MG63 (cell line): ENCODE measurements at regions not wholly inside any gene's neighbourhood (a gene's known extent, or its start where the extent isn't known, plus 50 kb on each side); places are given as distances from the start of the nearest gene placed in this dataset.

Experiments used
- DNase-seq: peaks from one replicate; pipeline ENCODE4 v3.0.0-alpha.2; 2020
- H3K27me3 ChIP-seq: fragments of 250-450 bp; sonication (Bioruptor Pico); 2 replicates; pipeline ENCODE4 v1.5.1; 2020; ENCODE audit warnings: mild to moderate bottlenecking, moderate library complexity
- H3K36me3 ChIP-seq: fragments of 250-450 bp; sonication (Bioruptor Pico); 2 replicates; pipeline ENCODE4 v1.5.1; 2020; ENCODE audit warnings: mild to moderate bottlenecking, moderate library complexity
- H3K4me3 ChIP-seq: fragments of 250-450 bp; sonication (Bioruptor Pico); 2 replicates; pipeline ENCODE4 v1.5.1; 2020; ENCODE audit warnings: mild to moderate bottlenecking, moderate library complexity
- H3K9me3 ChIP-seq: fragments of 250-450 bp; sonication (Bioruptor Pico); 2 replicates; pipeline ENCODE4 v1.5.1; 2020; ENCODE audit warnings: mild to moderate bottlenecking, moderate library complexity

DNA sequence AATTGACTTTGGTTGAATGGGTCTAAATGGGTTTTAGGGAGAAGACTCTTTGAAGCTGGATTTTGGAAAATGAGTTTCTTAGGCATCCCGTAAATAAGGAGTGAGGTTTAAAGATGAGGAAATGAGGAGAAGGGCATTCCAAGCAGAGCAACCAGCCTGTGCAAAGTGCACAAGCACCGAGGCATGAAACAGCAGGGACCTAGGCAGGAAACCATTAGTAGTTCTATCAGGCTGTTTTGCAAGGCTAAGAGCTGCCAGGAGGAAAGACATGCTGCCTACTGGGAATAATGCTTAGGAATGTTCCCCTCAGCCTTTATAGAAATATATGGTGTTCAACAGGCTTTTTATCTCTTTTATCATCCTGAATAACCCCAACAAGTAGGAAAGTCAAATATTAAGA, 153.1 kb upstream of the FGGY start:
- Histone ChIP-seq H3K27me3 (no peaks in the 10 kb centered on the region), H3K36me3 (no peaks in the 10 kb centered on the region), H3K9me3 (no peaks in the 10 kb centered on the region), H3K4me3 (no peak overlapping the region)
- peak; percentile 38 for DNase-seq

DNA sequence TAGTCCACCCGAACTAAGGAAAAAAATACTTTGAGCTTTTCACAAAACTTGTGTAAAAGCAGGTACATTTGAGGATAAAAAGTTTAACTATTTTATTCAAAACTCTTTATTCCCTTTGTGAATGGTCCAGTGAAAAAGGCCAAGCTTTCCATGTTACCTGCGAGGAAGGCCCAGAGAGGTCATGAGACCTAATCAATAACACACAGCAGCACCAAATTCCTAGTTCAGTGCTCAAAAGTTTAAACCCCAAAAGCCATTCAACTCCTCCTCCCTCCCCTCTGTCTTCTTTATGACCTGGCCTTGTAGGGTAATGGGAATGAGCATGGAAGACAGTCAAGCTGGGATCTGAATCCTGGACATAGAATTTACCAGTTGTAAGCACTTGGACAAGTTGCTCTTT, 151.9 kb upstream of the FGGY start:
- no peaks in the 10 kb centered on the region for H3K9me3 ChIP-seq

DNA sequence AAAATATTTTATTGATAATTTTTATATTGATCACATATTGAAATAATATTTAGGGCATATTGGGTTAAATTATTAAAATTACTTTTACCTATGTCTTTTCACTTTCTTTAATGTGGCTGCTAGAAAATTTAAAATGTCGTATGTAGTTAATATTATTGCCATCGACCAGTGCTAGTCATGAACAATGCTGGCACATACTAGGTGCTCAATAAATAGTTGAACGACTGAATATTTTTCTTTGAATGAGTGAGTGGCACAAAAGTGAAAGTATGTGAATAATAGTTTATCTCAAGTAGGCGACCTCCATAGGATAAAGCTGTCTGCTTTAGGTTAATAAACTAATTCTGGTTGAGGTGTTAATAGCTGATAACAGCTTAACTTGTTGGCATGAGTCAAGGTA, 150.8 kb upstream of the FGGY start:
- Histone ChIP-seq H3K27me3 (no peaks in the 10 kb centered on the region), H3K4me3 (peak overlapping the region; percentile 46), H3K9me3 (no peaks in the 10 kb centered on the region), H3K36me3 (no peaks in the 10 kb centered on the region)
- no peak for DNase-seq

More for the DNA sequence above, 151.9 kb upstream of the FGGY start:
- no peak overlapping the region for H3K4me3 ChIP-seq
- H3K27me3 ChIP-seq = no peaks in the 10 kb centered on the region
- H3K36me3 ChIP-seq = no peaks in the 10 kb centered on the region
- DNase-seq = no peak

DNA sequence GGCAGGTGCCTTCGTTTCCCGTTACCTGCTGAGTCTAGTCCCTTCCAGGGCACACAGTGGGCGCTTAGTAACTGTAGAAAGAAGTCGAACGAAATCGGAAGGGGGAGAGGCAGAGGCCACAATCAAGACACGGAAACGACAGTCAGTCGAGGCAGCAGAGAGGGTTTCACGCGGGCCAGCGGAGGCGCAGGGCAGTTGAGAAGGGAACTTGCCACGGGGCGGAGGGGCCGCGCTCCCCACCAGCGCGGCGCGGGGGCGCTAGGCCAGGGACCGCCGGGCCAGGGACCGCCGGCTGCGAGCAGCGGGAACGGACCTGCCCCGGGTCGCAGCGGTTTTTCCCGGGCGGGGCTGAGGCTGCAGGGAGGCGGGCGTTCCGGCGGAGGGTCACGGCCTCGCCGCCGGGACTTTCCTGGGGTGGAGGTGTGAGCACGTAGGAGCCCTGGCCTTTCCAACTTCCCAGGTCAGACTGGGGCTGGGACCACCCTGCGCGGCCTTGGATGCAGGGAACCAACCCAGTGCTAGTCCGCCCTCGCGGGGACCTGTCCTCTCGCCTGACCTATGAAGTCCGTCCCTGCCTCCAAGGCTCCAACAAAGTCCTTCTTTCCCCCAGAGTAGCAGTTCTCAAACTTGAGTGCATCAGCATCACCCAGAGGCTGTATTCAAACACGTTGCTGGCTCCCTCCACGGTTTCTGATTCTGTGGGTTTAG, 150.1 kb upstream of the FGGY start:
- DNase-seq = peak; percentile 89

GRCh38 chr1:59149435-59149834, 147.5 kb upstream of the FGGY start:
- DNase-seq = no peak
- no peaks in the 10 kb centered on the region for H3K27me3 ChIP-seq
- no peaks in the 10 kb centered on the region for H3K9me3 ChIP-seq
- no peak overlapping the region for H3K4me3 ChIP-seq
- peaks cover 3% of the 10 kb centered on the region; the same call in 1 of the 2 replicates for H3K36me3 ChIP-seq

More for the DNA sequence above, 150.1 kb upstream of the FGGY start:
- peak overlapping the region; percentile 46 for H3K4me3 ChIP-seq
- no peaks in the 10 kb centered on the region for H3K36me3 ChIP-seq
- no peaks in the 10 kb centered on the region for H3K27me3 ChIP-seq
- H3K9me3 ChIP-seq = no peaks in the 10 kb centered on the region

DNA sequence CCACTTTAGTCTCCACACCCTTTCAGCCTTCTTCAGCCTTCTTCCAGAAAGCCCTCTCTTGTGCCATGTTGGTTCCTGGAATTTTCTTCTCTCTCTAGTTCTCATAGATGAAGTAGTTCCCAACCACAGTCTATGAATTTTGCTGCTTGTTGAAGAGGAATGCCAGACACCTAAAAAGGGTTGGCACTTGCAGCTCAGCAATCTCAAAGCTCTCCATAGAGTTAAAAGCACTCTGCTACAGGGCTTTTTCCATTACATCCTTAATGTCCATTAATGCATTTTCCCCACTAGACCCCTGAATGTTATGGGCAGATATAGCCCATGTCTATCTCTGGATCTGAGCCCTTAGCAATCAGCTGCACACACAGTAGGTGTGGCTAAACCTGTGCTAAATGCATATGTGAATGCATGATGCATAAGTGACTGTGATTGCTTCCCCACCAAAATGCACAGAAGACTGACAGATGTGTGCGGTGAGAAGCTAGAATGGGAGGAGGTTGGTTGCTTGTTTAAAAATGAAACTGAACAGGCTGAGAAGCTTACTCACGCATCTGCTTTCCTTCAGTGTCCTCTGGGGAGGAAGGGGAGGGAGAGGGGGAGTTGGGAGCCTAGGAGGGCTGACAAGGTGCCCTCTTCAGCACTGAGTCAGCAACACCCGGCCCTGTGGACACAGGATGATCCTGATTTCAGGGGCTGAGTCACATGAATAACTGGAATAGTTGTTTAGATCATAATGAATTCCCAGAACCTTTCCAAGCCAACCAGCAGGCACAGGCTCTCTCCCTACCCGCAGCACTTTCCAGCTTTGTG, 146.1 kb upstream of the FGGY start:
- Histone ChIP-seq H3K27me3 (no peaks in the 10 kb centered on the region), H3K9me3 (no peaks in the 10 kb centered on the region), H3K36me3 (peaks cover 3% of the 10 kb centered on the region; the same call in 1 of the 2 replicates), H3K4me3 (peak overlapping the region; percentile 26)
- DNase-seq = peak; percentile 98

GRCh38 chr1:59151387-59151761, 145.5 kb upstream of the FGGY start:
- no peak overlapping the region for H3K4me3 ChIP-seq
- peaks cover 3% of the 10 kb centered on the region; the same call in 1 of the 2 replicates for H3K36me3 ChIP-seq
- DNase-seq = no peak
- no peaks in the 10 kb centered on the region for H3K27me3 ChIP-seq
- H3K9me3 ChIP-seq = no peaks in the 10 kb centered on the region

GRCh38 chr1:59151860-59152259, 145.0 kb upstream of the FGGY start:
- no peaks in the 10 kb centered on the region for H3K9me3 ChIP-seq
- H3K4me3 ChIP-seq = no peak overlapping the region
- H3K36me3 ChIP-seq = peaks cover 3% of the 10 kb centered on the region; the same call in 1 of the 2 replicates
- no peaks in the 10 kb centered on the region for H3K27me3 ChIP-seq
- DNase-seq = no peak

GRCh38 chr1:59152511-59152910, 144.4 kb upstream of the FGGY start:
- Histone ChIP-seq H3K27me3 (no peaks in the 10 kb centered on the region), H3K9me3 (no peaks in the 10 kb centered on the region), H3K36me3 (peaks cover 3% of the 10 kb centered on the region; the same call in 1 of the 2 replicates), H3K4me3 (no peak overlapping the region)
- no peak for DNase-seq

- DNase-seq = no peak
- Histone ChIP-seq H3K9me3 (peaks cover 15% of the 10 kb centered on the region), H3K36me3 (peaks cover 3% of the 10 kb centered on the region; the same call in 1 of the 2 replicates), H3K27me3 (no peaks in the 10 kb centered on the region), H3K4me3 (no peak overlapping the region)
Measured at GRCh38 chr1:59154401-59154800, 142.5 kb upstream of the FGGY start.

- Histone ChIP-seq H3K4me3 (no peak overlapping the region), H3K36me3 (peaks cover 3% of the 10 kb centered on the region; the same call in 1 of the 2 replicates), H3K27me3 (no peaks in the 10 kb centered on the region), H3K9me3 (peaks cover 19% of the 10 kb centered on the region)
- DNase-seq = no peak
Measured at GRCh38 chr1:59155351-59155750, 141.5 kb upstream of the FGGY start.

DNA sequence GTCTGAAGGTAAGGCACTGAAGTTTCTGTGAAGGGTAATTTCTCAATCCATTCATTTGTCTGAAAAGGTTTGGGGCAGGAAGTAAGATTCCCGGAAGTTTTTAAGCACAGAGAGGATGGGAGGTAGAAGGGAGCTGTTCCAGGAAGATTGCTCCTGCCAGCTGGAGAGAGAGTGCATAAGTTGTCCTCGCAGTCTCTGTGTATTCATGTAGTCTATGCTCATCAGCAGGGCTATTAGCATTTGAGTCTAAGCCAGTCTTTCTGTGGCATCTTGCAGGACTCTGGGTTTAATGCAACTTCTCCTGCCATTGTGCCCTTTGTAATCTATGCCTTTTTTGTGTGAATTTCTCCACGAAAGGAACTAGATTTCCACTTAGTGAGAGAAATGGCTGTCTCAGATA, 140.8 kb upstream of the FGGY start:
- peaks cover 3% of the 10 kb centered on the region; the same call in 1 of the 2 replicates for H3K36me3 ChIP-seq
- no peaks in the 10 kb centered on the region for H3K27me3 ChIP-seq
- no peak overlapping the region for H3K4me3 ChIP-seq
- H3K9me3 ChIP-seq = peaks cover 19% of the 10 kb centered on the region
- DNase-seq = no peak

GRCh38 chr1:59156526-59157199, 140.2 kb upstream of the FGGY start:
- Histone ChIP-seq H3K9me3 (peaks cover 19% of the 10 kb centered on the region), H3K27me3 (no peaks in the 10 kb centered on the region), H3K4me3 (no peak overlapping the region), H3K36me3 (peaks cover 3% of the 10 kb centered on the region; the same call in 1 of the 2 replicates)
- peak; percentile 41 for DNase-seq

DNA sequence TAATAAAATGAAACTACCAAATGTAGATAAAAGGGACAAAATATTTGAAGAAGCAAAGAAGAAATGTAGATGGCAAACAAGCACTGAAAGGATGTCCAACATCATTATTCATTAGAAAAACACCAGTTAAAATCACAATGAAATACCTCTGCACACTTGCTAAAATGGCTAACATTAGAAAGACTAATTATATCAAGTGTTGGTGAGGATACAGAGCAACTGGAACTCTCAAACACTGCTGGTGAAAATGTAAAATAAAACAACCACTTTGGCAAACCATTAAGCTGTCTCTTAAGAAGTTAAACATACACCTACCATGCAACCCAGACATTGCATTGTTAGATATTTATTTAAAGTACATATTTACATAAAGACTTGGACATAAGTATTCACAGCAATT, 138.6 kb upstream of the FGGY start:
- H3K36me3 ChIP-seq = no peaks in the 10 kb centered on the region
- no peaks in the 10 kb centered on the region for H3K27me3 ChIP-seq
- H3K4me3 ChIP-seq = no peak overlapping the region
- DNase-seq = no peak
- peaks cover 19% of the 10 kb centered on the region for H3K9me3 ChIP-seq

DNA sequence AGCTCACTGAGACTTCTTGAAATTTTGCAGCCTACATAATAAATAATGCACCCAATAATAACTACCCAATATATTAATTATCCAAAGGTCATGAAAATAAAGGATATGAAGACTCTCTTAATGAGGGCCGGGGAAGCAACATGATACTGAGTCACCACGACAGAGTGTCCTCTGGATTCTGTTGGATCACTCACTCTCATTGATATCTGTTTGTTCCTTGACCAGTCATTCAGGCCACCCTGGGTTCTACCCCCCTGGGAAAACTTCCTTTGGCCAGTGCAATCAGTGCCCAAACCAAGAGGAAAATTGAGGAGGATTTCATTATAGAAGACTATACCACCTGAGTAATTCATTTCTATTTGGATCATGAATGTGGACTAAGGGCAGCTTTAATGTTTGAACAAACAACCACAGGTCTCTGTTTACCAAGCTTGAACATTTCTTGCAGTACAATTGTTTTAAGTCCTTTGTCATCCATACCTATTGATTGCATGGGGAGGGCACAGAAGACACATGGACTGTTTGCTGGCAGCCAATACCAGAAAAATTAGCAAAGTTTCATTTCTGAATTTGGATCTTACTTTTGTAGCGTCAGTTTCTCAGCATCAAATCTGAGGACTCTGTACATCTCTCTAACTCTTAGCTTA, 137.2 kb upstream of the FGGY start:
- H3K36me3 ChIP-seq = no peaks in the 10 kb centered on the region
- H3K27me3 ChIP-seq = no peaks in the 10 kb centered on the region
- DNase-seq = no peak
- H3K4me3 ChIP-seq = no peak overlapping the region
- peaks cover 19% of the 10 kb centered on the region for H3K9me3 ChIP-seq

DNA sequence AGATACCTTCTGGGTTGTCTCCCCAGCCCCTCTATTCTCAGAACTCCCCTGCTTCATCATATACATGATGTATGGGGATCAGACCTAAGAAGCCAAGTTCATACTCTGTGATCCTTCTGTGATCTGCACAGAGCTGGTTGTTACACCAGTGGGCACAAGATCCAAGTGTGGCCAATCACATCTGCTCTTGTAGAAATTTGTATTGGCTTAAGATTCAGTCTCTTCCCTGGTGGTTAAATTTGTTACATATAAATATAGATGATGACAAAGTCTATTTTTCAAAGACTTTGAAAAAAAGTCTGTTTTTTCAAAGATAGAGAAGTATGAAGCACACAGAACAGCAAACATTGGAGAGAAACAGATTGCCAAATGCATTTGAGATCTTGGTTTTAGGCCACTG, 135.8 kb upstream of the FGGY start:
- Histone ChIP-seq H3K36me3 (no peaks in the 10 kb centered on the region), H3K4me3 (no peak overlapping the region), H3K9me3 (peaks cover 19% of the 10 kb centered on the region), H3K27me3 (no peaks in the 10 kb centered on the region)
- DNase-seq = no peak

DNA sequence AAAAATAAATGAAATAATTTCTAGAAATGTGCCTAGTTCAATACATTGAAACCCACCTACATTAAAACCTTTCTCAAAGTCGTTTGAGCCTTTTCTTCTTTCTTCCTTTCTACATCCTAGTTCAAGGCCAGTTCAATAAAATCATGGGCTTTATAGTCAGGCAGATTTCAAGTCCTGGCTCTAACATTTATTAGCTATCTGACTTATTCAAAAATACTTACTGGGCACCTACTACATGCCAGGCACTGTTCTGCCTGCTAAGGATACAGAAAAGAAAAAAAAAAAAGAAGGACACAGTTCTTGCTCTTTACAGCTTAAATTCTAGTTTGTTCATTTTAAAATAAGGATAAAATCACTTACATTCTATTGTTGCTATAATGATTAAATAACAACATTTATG, 134.2 kb upstream of the FGGY start:
- Histone ChIP-seq H3K9me3 (peaks cover 19% of the 10 kb centered on the region), H3K4me3 (no peak overlapping the region), H3K27me3 (no peaks in the 10 kb centered on the region), H3K36me3 (no peaks in the 10 kb centered on the region)
- no peak for DNase-seq
